RWPE1 (cell line): ENCODE measurements at regions not wholly inside any gene's neighbourhood (a gene's known extent, or its start where the extent isn't known, plus 50 kb on each side); places are given as distances from the start of the nearest gene placed in this dataset.

Experiments
- CTCF ChIA-PET: fragments of 350-600 bp; sonication (Branson Sonifier 250); formaldehyde crosslinking; extraction: SDS; loops from one replicate; lab custom pipeline; 2021; lab: Yijun Ruan, JAX
- POLR2A ChIA-PET: fragments of 400-600 bp; formaldehyde crosslinking; extraction: SDS; loops from one replicate; lab custom pipeline; 2020; ENCODE audit warnings: antibody characterized with exemption; ENCODE audit not compliant: low non-redundant PET; lab: Yijun Ruan, JAX
- DNase-seq: peaks from one replicate; pipeline ENCODE4 v3.0.0; 2012; ENCODE audit warnings: low spot score
- H3K27ac ChIP-seq: fragments of 450-650 bp; 2 replicates; pipeline ENCODE4 v1.5.1; 2017
- CTCF ChIP-seq: fragments of 450-650 bp; conservative IDR thresholded peaks from 2 replicates; pipeline ENCODE4 v1.5.1; 2017; ENCODE audit warnings: low read depth, mild to moderate bottlenecking

GRCh38 chr2:64869126-64869525, 120.1 kb upstream of the SLC1A4 start:
- no peak overlapping the region for H3K27ac ChIP-seq
- CTCF ChIA-PET = interaction anchor here (0.5 to 1.0 kb wide), 4 partner anchors 10 to 376 kb away, joined by 4 read pairs; no protein-coding TSS in a partner anchor
- DNase-seq = no peak
- TF ChIP-seq CTCF = no peak
- POLR2A ChIA-PET = no interaction called here

- CTCF ChIA-PET = interaction anchor here (0.6 to 1.3 kb wide), 6 partner anchors 222 to 344 kb away, joined by 3 to 6 read pairs (median 3); no protein-coding TSS in a partner anchor
Observed at GRCh38 chr2:64873472-64873924, 115.7 kb upstream of the SLC1A4 start.

GRCh38 chr2:64874593-64874992, 114.6 kb upstream of the SLC1A4 start:
- TF ChIP-seq CTCF = no peak
- ChIA-PET POLR2A (no interaction called here), CTCF (interaction anchor here (0.6 kb wide), 1 partner anchor 279 kb away, joined by 3 read pairs; no protein-coding TSS in a partner anchor)
- no peak overlapping the region for H3K27ac ChIP-seq
- DNase-seq = no peak

More at GRCh38 chr2:64873472-64873924, 115.7 kb upstream of the SLC1A4 start:
- peak; percentile 57 for DNase-seq
- peak; percentile 95 for TF ChIP-seq CTCF
- peak overlapping the region; percentile 22; the same call in 1 of the 2 replicates for H3K27ac ChIP-seq
- POLR2A ChIA-PET = no interaction called here

GRCh38 chr2:64875368-64875767, 113.8 kb upstream of the SLC1A4 start:
- no peak overlapping the region for H3K27ac ChIP-seq
- TF ChIP-seq CTCF = no peak
- no peak for DNase-seq
- ChIA-PET POLR2A (no interaction called here), CTCF (no interaction called here)

- peak overlapping the region; percentile 82 for H3K27ac ChIP-seq
- peak; percentile 82 for DNase-seq
- ChIA-PET POLR2A (no interaction called here), CTCF (interaction anchor here (0.5 kb wide), 1 partner anchor 814 kb away, joined by 4 read pairs; no protein-coding TSS in a partner anchor)
- no peak for TF ChIP-seq CTCF
Observed at GRCh38 chr2:64876137-64876647, 113.0 kb upstream of the SLC1A4 start.

- no peak overlapping the region for H3K27ac ChIP-seq
- no peak for DNase-seq
- CTCF ChIA-PET = interaction anchor here (0.9 kb wide), 1 partner anchor 392 kb away, joined by 4 read pairs; no protein-coding TSS in a partner anchor
- POLR2A ChIA-PET = no interaction called here
- TF ChIP-seq CTCF = no peak
Observed at GRCh38 chr2:64879745-64880144, 109.5 kb upstream of the SLC1A4 start.
